PC-9 (cell line): ENCODE measurements at regions not wholly inside any gene's neighbourhood (a gene's known extent, or its start where the extent isn't known, plus 50 kb on each side); places are given as distances from the start of the nearest gene placed in this dataset.

Experiments used
- CTCF ChIP-seq: fragments of 200-600 bp; sonication (generic); conservative IDR thresholded peaks from 2 replicates; pipeline ENCODE4 v1.6.1; 2017; ENCODE audit warnings: mixed run types, antibody characterized with exemption, mild to moderate bottlenecking, moderate library complexity
- EZH2 ChIP-seq: fragments of 200-600 bp; sonication (generic); IDR thresholded peaks from 2 replicates; pipeline ENCODE4 v1.8.0; 2017; ENCODE audit warnings: antibody characterized with exemption, low read depth

- TF ChIP-seq EZH2, result no peak
- no peak for TF ChIP-seq CTCF
Observed at GRCh38 chr5:103455796-103456195, 106.8 kb downstream of the NUDT12 start.
